ENCODE measurements at regions not wholly inside any gene's neighbourhood (a gene's known extent, or its start where the extent isn't known, plus 50 kb on each side); places are given as distances from the start of the nearest gene placed in this dataset.

- no peak for TF ChIP-seq PPARA (CRISPR knock-in tag; IDR thresholded peaks at IDR 0.05; ENCODE audit: borderline replicate concordance)
- TF ChIP-seq TCF4 (CRISPR knock-in tag; IDR thresholded peaks at IDR 0.05; ENCODE audit: borderline replicate concordance) = no peak
- TF ChIP-seq ARNTL (CRISPR knock-in tag; IDR thresholded peaks at IDR 0.05; ENCODE audit: borderline replicate concordance, low read depth) = no peak
- no peak for TF ChIP-seq CSDC2 (CRISPR knock-in tag; IDR thresholded peaks at IDR 0.05)
- no peak for TF ChIP-seq ZNF8 (CRISPR knock-in tag; IDR thresholded peaks at IDR 0.05)
- no peak for TF ChIP-seq ISL1 (CRISPR knock-in tag; IDR thresholded peaks at IDR 0.05)
- TF ChIP-seq RARB (CRISPR knock-in tag; IDR thresholded peaks at IDR 0.05) = no peak
- no peak for TF ChIP-seq POU6F1 (CRISPR knock-in tag; IDR thresholded peaks at IDR 0.05; ENCODE audit: borderline replicate concordance, low read depth)
- ATAC-seq = no peak
Observed at GRCh38 chr12:114963846-114964245, 279.9 kb upstream of the TBX3 start.

DNA sequence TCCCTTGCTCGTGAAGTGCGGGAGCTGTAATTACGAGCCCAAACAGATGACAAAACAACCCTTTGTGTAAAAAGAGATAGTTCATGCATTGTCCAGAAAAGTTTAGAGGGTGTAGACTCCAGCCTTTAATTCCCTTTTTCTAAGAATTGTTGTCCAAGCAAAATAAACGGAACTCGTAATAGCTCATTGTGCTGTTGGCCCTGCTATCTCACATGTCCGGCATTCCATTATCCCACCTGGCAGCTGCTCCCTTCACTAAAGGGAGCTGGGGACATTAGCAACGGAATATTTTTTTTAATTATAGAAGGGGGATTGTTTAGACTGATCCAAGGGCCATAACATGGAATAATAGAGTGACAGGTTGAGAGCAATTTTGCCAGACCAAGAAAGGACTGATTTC, 277.5 kb upstream of the TBX3 start:
- TF ChIP-seq ZFP30 (CRISPR knock-in tag; IDR thresholded peaks at IDR 0.05) (no peak), GLIS3 (CRISPR knock-in tag; IDR thresholded peaks at IDR 0.05) (no peak), CSDC2 (CRISPR knock-in tag; IDR thresholded peaks at IDR 0.05) (no peak), ISL1 (CRISPR knock-in tag; IDR thresholded peaks at IDR 0.05) (no peak), ZFP3 (CRISPR knock-in tag; IDR thresholded peaks at IDR 0.05) (no peak), SNAI2 (CRISPR knock-in tag; IDR thresholded peaks at IDR 0.05) (no peak), OSR1 (CRISPR knock-in tag; IDR thresholded peaks at IDR 0.05) (no peak), TSHZ2 (CRISPR knock-in tag; IDR thresholded peaks at IDR 0.05) (no peak), ZNF565 (CRISPR knock-in tag; conservative IDR thresholded peaks at IDR 0.05; ENCODE audit: low read depth) (no peak), POU6F1 (CRISPR knock-in tag; IDR thresholded peaks at IDR 0.05; ENCODE audit: borderline replicate concordance, low read depth) (no peak), ESRRG (CRISPR knock-in tag; IDR thresholded peaks at IDR 0.05) (no peak), TOX (CRISPR knock-in tag; IDR thresholded peaks at IDR 0.05; ENCODE audit: borderline replicate concordance) (no peak), ARNTL (CRISPR knock-in tag; IDR thresholded peaks at IDR 0.05; ENCODE audit: borderline replicate concordance, low read depth) (no peak), RARB (CRISPR knock-in tag; IDR thresholded peaks at IDR 0.05) (no peak), ZNF8 (CRISPR knock-in tag; IDR thresholded peaks at IDR 0.05) (no peak), TCF4 (CRISPR knock-in tag; IDR thresholded peaks at IDR 0.05; ENCODE audit: borderline replicate concordance) (no peak), PPARA (CRISPR knock-in tag; IDR thresholded peaks at IDR 0.05; ENCODE audit: borderline replicate concordance) (no peak)
- TF ChIP-seq, protein P1, sequence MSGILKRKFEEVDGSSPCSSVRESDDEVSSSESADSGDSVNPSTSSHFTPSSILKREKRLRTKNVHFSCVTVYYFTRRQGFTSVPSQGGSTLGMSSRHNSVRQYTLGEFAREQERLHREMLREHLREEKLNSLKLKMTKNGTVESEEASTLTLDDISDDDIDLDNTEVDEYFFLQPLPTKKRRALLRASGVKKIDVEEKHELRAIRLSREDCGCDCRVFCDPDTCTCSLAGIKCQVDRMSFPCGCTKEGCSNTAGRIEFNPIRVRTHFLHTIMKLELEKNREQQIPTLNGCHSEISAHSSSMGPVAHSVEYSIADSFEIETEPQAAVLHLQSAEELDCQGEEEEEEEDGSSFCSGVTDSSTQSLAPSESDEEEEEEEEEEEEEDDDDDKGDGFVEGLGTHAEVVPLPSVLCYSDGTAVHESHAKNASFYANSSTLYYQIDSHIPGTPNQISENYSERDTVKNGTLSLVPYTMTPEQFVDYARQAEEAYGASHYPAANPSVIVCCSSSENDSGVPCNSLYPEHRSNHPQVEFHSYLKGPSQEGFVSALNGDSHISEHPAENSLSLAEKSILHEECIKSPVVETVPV (CRISPR knock-in tag; IDR thresholded peaks at IDR 0.05) = no peak
- TF ChIP-seq, protein P2, sequence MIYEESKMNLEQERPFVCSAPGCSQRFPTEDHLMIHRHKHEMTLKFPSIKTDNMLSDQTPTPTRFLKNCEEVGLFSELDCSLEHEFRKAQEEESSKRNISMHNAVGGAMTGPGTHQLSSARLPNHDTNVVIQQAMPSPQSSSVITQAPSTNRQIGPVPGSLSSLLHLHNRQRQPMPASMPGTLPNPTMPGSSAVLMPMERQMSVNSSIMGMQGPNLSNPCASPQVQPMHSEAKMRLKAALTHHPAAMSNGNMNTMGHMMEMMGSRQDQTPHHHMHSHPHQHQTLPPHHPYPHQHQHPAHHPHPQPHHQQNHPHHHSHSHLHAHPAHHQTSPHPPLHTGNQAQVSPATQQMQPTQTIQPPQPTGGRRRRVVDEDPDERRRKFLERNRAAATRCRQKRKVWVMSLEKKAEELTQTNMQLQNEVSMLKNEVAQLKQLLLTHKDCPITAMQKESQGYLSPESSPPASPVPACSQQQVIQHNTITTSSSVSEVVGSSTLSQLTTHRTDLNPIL (CRISPR knock-in tag; IDR thresholded peaks at IDR 0.05; ENCODE audit: low read depth) = no peak
- ATAC-seq = no peak

DNA sequence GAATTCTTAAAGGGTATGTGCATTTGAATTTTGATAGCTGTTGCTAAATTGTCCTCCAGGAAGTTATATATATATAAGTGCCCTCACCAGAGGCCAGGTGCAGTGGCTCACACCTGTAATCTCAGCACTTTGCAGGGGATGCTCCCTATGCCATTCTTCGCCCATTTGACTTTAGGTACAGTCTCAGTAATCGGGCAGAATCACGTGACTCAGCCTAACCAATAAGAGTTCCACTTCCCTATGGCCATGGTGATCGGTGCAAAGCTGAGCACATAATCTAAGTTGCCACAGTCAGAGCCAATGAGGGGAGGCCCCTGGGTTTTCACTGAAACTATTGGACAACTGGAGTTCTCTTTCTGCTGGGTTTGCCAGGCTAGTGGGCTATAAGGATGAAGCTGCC, 274.6 kb upstream of the TBX3 start:
- ATAC-seq = no peak
- no peak for TF ChIP-seq POU6F1 (CRISPR knock-in tag; IDR thresholded peaks at IDR 0.05; ENCODE audit: borderline replicate concordance, low read depth)
- TF ChIP-seq ZFP30 (CRISPR knock-in tag; IDR thresholded peaks at IDR 0.05) = no peak
- TF ChIP-seq ESRRG (CRISPR knock-in tag; IDR thresholded peaks at IDR 0.05) = no peak
- no peak for TF ChIP-seq ARNTL (CRISPR knock-in tag; IDR thresholded peaks at IDR 0.05; ENCODE audit: borderline replicate concordance, low read depth)
- no peak for TF ChIP-seq ZNF8 (CRISPR knock-in tag; IDR thresholded peaks at IDR 0.05)
- TF ChIP-seq CSDC2 (CRISPR knock-in tag; IDR thresholded peaks at IDR 0.05) = no peak
- TF ChIP-seq ISL1 (CRISPR knock-in tag; IDR thresholded peaks at IDR 0.05) = no peak
- TF ChIP-seq PATZ1 (CRISPR knock-in tag; IDR thresholded peaks at IDR 0.05; ENCODE audit: borderline replicate concordance) = no peak
- no peak for TF ChIP-seq TCF4 (CRISPR knock-in tag; IDR thresholded peaks at IDR 0.05; ENCODE audit: borderline replicate concordance)
- TF ChIP-seq SNAI2 (CRISPR knock-in tag; IDR thresholded peaks at IDR 0.05) = no peak
- TF ChIP-seq, protein P1 (CRISPR knock-in tag; IDR thresholded peaks at IDR 0.05) = no peak
- no peak for TF ChIP-seq RARB (CRISPR knock-in tag; IDR thresholded peaks at IDR 0.05)
